CD14-positive monocyte (primary cell): ENCODE measurements at regions not wholly inside any gene's neighbourhood (a gene's known extent, or its start where the extent isn't known, plus 50 kb on each side); places are given as distances from the start of the nearest gene placed in this dataset.

Experiments used
- DNase-seq, 3 donors: peaks; one replicate each; pipeline ENCODE4 v3.0.0-alpha.2; 2011 to 2022
- H2AFZ ChIP-seq: 2 replicates; pipeline ENCODE4 v1.6.0; 2012; ENCODE audit warnings: mild to moderate bottlenecking, low read depth, low read length, inconsistent platforms; ENCODE audit not compliant: insufficient read depth, poor library complexity, severe bottlenecking
- H3K27ac ChIP-seq, 2 donors: 1 replicate in 1 of 2; 2 replicates in 1 of 2; pipeline ENCODE4 v1.5.1; 2012 to 2013; ENCODE audit warnings: low read length in 2 of 2, control low read depth in 1 of 2, inconsistent platforms in 1 of 2, low read depth in 1 of 2, mild to moderate bottlenecking in 1 of 2
- H3K27me3 ChIP-seq, 2 donors: one replicate each; pipeline versions ENCODE4 v1.6.0 to v1.6.1; 2011 to 2013; ENCODE audit warnings: low read length in 2 of 2; ENCODE audit not compliant: control insufficient read depth in 2 of 2, insufficient read depth in 2 of 2
- H3K36me3 ChIP-seq, 2 donors: replicated peaks in 1 of 2; 1 replicate in 1 of 2; 2 replicates in 1 of 2; pipeline versions ENCODE4 v1.5.1 to v1.6.1; 2012 to 2013; ENCODE audit warnings: low read length in 2 of 2, control low read depth in 1 of 2, inconsistent platforms in 1 of 2, mild to moderate bottlenecking in 1 of 2; ENCODE audit not compliant: insufficient read depth in 2 of 2, control insufficient read depth in 1 of 2
- H3K4me1 ChIP-seq, 2 donors: 1 replicate in 1 of 2; 2 replicates in 1 of 2; pipeline versions ENCODE4 v1.5.1 to v1.6.1; 2012 to 2013; ENCODE audit warnings: low read length in 2 of 2, control low read depth in 1 of 2, inconsistent platforms in 1 of 2, mild to moderate bottlenecking in 1 of 2, moderate library complexity in 1 of 2; ENCODE audit not compliant: insufficient read depth in 2 of 2, control insufficient read depth in 1 of 2
- H3K4me2 ChIP-seq: replicated peaks from 2 replicates; pipeline ENCODE3; 2012; ENCODE audit warnings: low read length, moderate library complexity, mild to moderate bottlenecking; ENCODE audit not compliant: poor library complexity, severe bottlenecking; ENCODE audit errors: extremely low read depth
- H3K4me3 ChIP-seq, 3 experiments: fragments of 200-600 bp in 1 of 3; sonication (generic) in 1 of 3; replicated peaks in 1 of 3; 1 replicate in 2 of 3; 2 replicates in 1 of 3; pipeline ENCODE4 v1.5.1; 2011 to 2013; ENCODE audit warnings: low read length in 3 of 3, mild to moderate bottlenecking in 3 of 3, control low read depth in 2 of 3, low read depth in 2 of 3, inconsistent platforms in 1 of 3, moderate library complexity in 1 of 3
- H3K79me2 ChIP-seq: 2 replicates; pipeline ENCODE4 v1.6.0; 2012; ENCODE audit warnings: mild to moderate bottlenecking, control low read depth, inconsistent platforms, low read length, moderate library complexity; ENCODE audit not compliant: insufficient read depth
- H3K9ac ChIP-seq: 2 replicates; pipeline ENCODE4 v1.6.0; 2017; ENCODE audit warnings: low read length, mild to moderate bottlenecking; ENCODE audit not compliant: insufficient read depth, poor library complexity, severe bottlenecking
- H3K9me3 ChIP-seq, 2 donors: replicated peaks in 1 of 2; 1 replicate in 1 of 2; 2 replicates in 1 of 2; pipeline versions ENCODE4 v1.5.1 to v1.6.1; 2012 to 2013; ENCODE audit warnings: low read length in 2 of 2, control low read depth in 1 of 2; ENCODE audit not compliant: control insufficient read depth in 1 of 2, insufficient read depth in 1 of 2
- H4K20me1 ChIP-seq: 2 replicates; pipeline ENCODE4 v1.6.0; 2012; ENCODE audit warnings: mild to moderate bottlenecking, low read length, control low read depth, moderate library complexity; ENCODE audit not compliant: insufficient read depth
- H3K27ac Mint-ChIP-seq, 7 donors: one replicate each; pipeline ENCODE4 v1.8.0; 2020; ENCODE audit warnings: mild to moderate bottlenecking in 7 of 7, mixed read lengths in 7 of 7, moderate library complexity in 6 of 7, inconsistent platforms in 2 of 7
- H3K27me3 Mint-ChIP-seq, 3 donors: one replicate each; pipeline ENCODE4 v1.8.0; 2021 to 2022; ENCODE audit warnings: low read depth in 3 of 3, mild to moderate bottlenecking in 3 of 3, mixed read lengths in 3 of 3, moderate library complexity in 3 of 3, inconsistent platforms in 1 of 3
- H3K36me3 Mint-ChIP-seq, 2 donors: one replicate each; pipeline ENCODE4 v1.8.0; 2020; ENCODE audit warnings: mixed read lengths in 2 of 2, inconsistent platforms in 1 of 2, mild to moderate bottlenecking in 1 of 2
- H3K4me1 Mint-ChIP-seq: one replicate; pipeline ENCODE4 v1.8.0; 2020; ENCODE audit warnings: mild to moderate bottlenecking, mixed read lengths
- H3K4me3 Mint-ChIP-seq, 2 donors: one replicate each; pipeline ENCODE4 v1.8.0; 2020; ENCODE audit warnings: mild to moderate bottlenecking in 2 of 2, mixed read lengths in 2 of 2, moderate library complexity in 1 of 2
- H3K9me3 Mint-ChIP-seq, 7 donors: one replicate each; pipeline ENCODE4 v1.8.0; 2020 to 2022; ENCODE audit warnings: mixed read lengths in 7 of 7, mild to moderate bottlenecking in 6 of 7, moderate library complexity in 6 of 7, inconsistent platforms in 2 of 7
- WGBS: methylation state at CpG from one replicate; pipeline ENCODE4 v1.1.5; 2013; ENCODE audit warnings: missing lambda C conversion rate; ENCODE audit not compliant: insufficient coverage; 5-methylcytosine and 5-hydroxymethylcytosine counted together
- intact Hi-C, 2 donors: fragments of 100-400 bp; cut with micrococcal nuclease; formaldehyde crosslinking; loops; one replicate each; pipeline versions ENCODE4 v1.15.0 to v1.15.1; 2023
- TF ChIP-seq, protein P1 (sequence below): fragments of 200-600 bp; IDR thresholded peaks from one replicate; pipeline ENCODE4 v1.8.0; 2022; ENCODE audit warnings: antibody characterized with exemption, mild to moderate bottlenecking

DNA sequence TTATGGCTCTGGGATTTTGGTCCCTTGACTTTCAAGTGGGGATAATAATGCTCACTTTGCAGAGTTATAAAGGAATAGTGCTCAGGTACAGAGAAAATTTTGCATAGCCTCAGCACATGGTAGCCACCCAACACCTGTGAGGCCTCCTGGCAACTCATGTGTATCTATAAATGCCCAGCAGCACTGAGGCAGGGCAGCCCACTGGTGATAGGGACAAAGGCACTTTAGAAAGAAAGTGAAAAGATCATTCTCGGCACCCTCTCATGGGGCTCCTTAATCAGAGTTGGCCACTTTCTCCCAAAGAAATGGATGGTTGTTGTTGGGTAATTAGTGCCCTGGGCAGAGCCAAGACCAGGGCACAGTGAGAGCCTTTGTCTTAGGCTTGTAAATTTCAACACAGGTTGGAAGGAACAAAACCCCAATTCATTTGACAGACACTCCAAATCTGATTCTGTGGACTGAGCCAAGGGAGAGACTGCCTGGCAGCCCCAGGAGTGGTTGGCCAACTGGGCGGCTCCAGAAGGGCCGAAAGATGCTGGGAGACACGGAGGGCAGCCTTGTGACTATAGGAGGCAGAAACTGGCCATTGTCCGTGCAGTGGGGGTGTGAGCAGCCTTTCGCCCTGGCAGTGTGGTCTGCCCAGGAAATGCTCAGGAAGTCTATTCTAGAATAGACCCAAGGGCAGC lies 213.2 kb upstream of the RGMA start:
- no peak overlapping the region for H2AFZ ChIP-seq
- no peak overlapping the region for H3K9ac ChIP-seq
- Mint-ChIP-seq H3K36me3 (no peaks in the 10 kb centered on the region), H3K4me1 (peaks cover 6% of the 10 kb centered on the region), H3K9me3 (no peaks in the 10 kb centered on the region), H3K27me3 (peaks cover 2 to 7% (median 5%) of the 10 kb centered on the region in 3 donors), H3K4me3 (no peak overlapping the region), H3K27ac (peak overlapping the region in 1 of 7 donors; percentile 8)
- WGBS, result 96% methylated on average over 6 of the region's 6 CpGs
- H3K79me2 ChIP-seq, result no peaks in the 10 kb centered on the region
- no peak for DNase-seq
- H3K36me3 ChIP-seq, result no peaks in the 10 kb centered on the region
- H3K9me3 ChIP-seq, result no peaks in the 10 kb centered on the region
- no peak overlapping the region for H3K4me3 ChIP-seq
- H3K27ac ChIP-seq, result no peak overlapping the region
- intact Hi-C loops, result loop anchor here (10.0 kb wide), 1 partner anchor 217 kb away; the partner anchor contains the start of gene RGMA (in 2 of the 2)
- H4K20me1 ChIP-seq, result no peaks in the 10 kb centered on the region
- peaks cover 0 to 6% of the 10 kb centered on the region in 2 donors for H3K4me1 ChIP-seq
- TF ChIP-seq, protein P1, sequence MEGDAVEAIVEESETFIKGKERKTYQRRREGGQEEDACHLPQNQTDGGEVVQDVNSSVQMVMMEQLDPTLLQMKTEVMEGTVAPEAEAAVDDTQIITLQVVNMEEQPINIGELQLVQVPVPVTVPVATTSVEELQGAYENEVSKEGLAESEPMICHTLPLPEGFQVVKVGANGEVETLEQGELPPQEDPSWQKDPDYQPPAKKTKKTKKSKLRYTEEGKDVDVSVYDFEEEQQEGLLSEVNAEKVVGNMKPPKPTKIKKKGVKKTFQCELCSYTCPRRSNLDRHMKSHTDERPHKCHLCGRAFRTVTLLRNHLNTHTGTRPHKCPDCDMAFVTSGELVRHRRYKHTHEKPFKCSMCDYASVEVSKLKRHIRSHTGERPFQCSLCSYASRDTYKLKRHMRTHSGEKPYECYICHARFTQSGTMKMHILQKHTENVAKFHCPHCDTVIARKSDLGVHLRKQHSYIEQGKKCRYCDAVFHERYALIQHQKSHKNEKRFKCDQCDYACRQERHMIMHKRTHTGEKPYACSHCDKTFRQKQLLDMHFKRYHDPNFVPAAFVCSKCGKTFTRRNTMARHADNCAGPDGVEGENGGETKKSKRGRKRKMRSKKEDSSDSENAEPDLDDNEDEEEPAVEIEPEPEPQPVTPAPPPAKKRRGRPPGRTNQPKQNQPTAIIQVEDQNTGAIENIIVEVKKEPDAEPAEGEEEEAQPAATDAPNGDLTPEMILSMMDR, result no peak
- H3K4me2 ChIP-seq, result no peak overlapping the region
- no peaks in the 10 kb centered on the region for H3K27me3 ChIP-seq

GRCh38 chr15:93300796-93301195 lies 211.8 kb upstream of the RGMA start:
- Histone ChIP-seq H4K20me1 (no peaks in the 10 kb centered on the region), H3K4me2 (no peak overlapping the region), H3K9me3 (no peaks in the 10 kb centered on the region), H3K4me1 (peaks cover 0 to 6% of the 10 kb centered on the region in 2 donors), H3K27ac (no peak overlapping the region), H3K36me3 (no peaks in the 10 kb centered on the region), H3K79me2 (no peaks in the 10 kb centered on the region), H3K9ac (no peak overlapping the region), H3K27me3 (no peaks in the 10 kb centered on the region), H3K4me3 (no peak overlapping the region), H2AFZ (no peak overlapping the region)
- H3K4me3 Mint-ChIP-seq, result no peak overlapping the region
- no peak overlapping the region for H3K27ac Mint-ChIP-seq
- H3K4me1 Mint-ChIP-seq, result peaks cover 6% of the 10 kb centered on the region
- no peak for DNase-seq
- TF ChIP-seq, protein P1, result no peak
- H3K9me3 Mint-ChIP-seq, result no peaks in the 10 kb centered on the region
- peaks cover 3 to 5% (median 4%) of the 10 kb centered on the region in 3 donors for H3K27me3 Mint-ChIP-seq
- intact Hi-C loops, result loop anchor here (10.0 kb wide), 1 partner anchor 216 kb away; the partner anchor contains the start of gene RGMA (in 2 of the 2)
- H3K36me3 Mint-ChIP-seq, result no peaks in the 10 kb centered on the region
- 100% methylated on average over 1 of the region's 3 CpGs for WGBS
